Stimulated activated CD4-positive, alpha-beta T cell treated with anti-CD3 and anti-CD28 coated beads, Interleukin-4, amount 100 ng/mL, for 24 hours (primary cell): ENCODE measurements at regions not wholly inside any gene's neighbourhood (a gene's known extent, or its start where the extent isn't known, plus 50 kb on each side); places are given as distances from the start of the nearest gene placed in this dataset.
"Not testable (repeated sequence)": the region's sequence is repeated elsewhere in the genome, so short reads cannot be mapped to it uniquely, and the experiment has no call there.

Experiments used
- DNase-seq: peaks from one replicate; pipeline ENCODE4 v3.0.0-alpha.2; 2020

- DNase-seq = no peak
These were observed 140.1 kb downstream of the CEBPB start for GRCh38 chr20:50330504-50331313.

DNA sequence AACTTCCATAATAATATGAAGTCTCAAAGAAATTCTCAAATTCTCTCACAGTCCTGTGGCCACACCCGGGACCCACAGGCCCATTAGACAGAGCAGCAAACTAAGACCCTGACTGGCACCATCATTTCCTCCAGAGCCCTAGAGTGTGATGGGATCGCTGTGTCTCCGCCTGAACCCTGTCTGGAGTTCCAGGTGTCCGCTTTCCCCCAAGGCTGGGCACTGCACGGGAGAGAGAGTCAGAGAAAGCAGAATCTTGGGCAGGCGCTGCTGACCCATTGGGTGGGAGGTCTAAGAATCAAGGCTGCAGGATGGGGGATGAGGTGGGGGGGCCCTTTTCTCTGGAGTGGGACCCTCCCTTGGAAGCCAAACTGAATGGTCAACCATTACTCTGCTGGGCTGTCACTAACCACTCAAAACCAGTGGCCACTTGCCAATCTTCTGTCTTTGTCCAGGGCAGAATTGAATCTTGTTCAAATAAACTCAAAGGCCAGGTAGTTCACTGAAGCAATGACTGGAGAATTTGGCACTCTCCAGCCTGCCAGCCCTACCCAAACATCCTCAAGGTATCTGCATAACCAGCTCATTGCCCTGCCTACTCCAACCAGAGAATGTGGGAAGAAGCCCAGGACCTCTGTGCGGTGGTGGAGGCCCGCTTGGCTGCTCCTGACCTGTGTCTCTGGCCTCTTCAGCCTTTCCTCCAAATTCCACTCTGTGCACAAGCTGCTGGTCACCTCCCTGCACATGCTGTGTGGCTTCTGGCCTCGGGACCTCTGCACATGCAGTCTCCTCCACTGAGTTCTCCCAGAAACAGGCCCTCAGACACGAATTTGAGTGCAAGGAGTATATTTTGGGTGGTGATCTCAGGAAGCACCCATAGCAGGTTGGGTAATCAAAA, 141.1 kb downstream of the CEBPB start:
- DNase-seq = no peak

GRCh38 chr20:50332491-50332980, 141.9 kb downstream of the CEBPB start:
- no peak for DNase-seq

DNA sequence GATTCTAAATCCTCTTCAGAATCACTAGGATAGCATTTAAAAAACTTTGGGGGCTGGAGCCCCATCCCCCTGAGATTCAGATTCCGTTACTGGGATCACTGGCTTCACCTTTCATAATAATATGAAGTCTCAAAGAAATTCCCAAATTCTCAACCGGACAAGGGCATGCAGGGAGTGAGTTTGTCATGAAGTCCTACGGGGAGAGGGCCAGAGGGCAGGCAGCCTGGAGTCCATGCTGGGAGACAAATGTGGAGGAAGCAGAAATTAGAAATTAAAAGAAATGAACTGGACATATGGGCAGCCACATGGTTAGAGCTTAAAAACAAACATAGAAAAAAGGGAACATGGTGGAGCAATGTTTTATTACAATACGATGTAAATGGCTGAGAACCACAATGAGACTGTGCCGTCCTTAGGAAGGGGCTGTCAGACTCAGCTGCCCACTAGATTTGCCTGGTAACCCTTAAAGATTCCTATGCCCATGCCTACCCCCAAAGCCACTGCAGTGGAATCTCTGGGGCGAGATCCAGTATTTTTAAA, 142.6 kb downstream of the CEBPB start:
- no peak for DNase-seq

- DNase-seq = no peak
These were observed 143.2 kb downstream of the CEBPB start for GRCh38 chr20:50333812-50334211.

- DNase-seq = not testable (repeated sequence)
These were observed 143.9 kb downstream of the CEBPB start for GRCh38 chr20:50334512-50334911.

GRCh38 chr20:50335105-50335504, 144.5 kb downstream of the CEBPB start:
- DNase-seq = no peak

DNA sequence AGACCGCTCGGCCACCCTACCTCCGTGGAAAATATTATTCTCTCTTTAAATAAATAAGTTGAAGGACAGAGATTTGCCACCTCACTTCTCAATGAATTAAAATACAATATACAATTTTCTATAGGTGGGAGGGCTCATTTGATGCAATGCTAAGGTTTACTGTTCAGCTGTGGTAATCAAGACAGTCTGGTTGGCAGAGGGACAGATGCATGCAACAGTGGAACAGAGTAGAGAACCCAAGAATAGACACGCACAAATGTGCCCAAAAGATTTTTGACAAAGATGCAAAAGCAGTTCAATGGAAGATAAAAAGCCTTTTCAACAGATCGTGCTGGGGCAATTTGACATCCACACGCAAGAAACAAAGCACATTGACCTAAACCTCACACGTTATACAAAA, 145.2 kb downstream of the CEBPB start:
- no peak for DNase-seq

- no peak for DNase-seq
These were observed 146.0 kb downstream of the CEBPB start for GRCh38 chr20:50336661-50337060.

DNA sequence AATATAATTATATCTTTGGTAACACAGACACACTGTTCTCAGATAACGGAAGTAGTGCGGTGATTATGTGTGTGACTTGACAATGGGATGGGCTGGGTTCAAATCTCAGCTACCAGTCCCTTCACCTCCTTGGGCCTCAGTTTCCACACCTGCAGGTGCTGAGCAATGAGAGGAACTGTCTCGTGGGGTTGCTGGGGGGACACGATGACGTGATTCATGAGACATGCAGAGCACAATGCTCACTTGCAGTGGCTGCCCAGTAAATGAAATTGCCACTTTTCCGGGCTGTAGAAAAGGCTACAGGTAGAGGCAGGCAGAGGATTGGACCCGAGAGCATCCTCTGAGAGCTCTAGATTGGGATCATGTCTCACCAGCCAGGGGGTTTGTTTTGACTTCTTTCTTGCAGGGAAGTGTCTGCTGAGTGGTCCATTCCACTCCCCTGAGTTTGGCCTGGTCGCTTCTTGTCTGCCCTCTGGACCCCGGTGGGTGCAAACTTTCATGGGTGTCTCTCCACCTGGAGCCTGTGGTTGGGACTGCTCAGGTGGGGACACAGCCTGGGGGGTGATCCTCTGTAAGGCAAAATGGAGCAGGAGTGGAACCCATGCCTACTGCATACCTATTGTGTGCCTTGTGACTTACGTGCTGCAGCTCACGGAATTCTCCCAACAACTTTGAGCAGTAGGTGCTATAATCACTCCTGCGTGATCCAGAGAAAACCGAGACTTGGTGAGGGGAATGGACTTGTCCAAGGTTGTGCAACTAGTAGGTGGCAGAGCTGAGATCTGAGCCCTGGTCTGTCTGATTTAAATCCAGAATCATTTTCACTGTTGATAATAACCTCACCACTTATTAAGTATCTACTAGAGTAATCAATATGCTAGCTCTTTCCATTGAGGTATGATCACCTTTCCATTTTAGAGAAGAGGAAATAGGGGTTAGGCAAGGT, 147.2 kb downstream of the CEBPB start:
- no peak for DNase-seq

- DNase-seq = peak; percentile 66
These were observed 148.1 kb downstream of the CEBPB start for GRCh38 chr20:50338479-50339391.

- no peak for DNase-seq
These were observed 148.9 kb downstream of the CEBPB start for GRCh38 chr20:50339466-50339901.

DNA sequence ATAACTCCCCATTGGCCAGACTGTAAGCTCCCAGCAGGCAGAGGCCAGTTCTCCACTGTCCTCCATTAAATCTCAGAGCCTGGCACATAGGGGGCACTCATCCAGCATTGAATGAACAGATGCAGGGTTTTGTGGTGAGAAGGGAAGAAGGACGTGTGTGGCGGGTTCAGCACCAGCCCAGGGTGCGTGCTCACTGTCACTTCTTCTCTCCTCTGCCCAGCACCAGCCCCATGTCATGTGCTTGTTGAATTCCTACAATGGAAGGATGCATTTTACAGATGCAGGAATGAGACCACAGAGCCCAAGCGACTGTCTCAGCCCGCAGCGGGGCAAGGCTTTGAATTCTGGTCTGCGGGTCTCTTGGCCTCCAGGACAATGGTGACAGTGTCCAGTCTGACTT, 149.9 kb downstream of the CEBPB start:
- no peak for DNase-seq

- DNase-seq = no peak
These were observed 150.4 kb downstream of the CEBPB start for GRCh38 chr20:50341050-50341449.

DNA sequence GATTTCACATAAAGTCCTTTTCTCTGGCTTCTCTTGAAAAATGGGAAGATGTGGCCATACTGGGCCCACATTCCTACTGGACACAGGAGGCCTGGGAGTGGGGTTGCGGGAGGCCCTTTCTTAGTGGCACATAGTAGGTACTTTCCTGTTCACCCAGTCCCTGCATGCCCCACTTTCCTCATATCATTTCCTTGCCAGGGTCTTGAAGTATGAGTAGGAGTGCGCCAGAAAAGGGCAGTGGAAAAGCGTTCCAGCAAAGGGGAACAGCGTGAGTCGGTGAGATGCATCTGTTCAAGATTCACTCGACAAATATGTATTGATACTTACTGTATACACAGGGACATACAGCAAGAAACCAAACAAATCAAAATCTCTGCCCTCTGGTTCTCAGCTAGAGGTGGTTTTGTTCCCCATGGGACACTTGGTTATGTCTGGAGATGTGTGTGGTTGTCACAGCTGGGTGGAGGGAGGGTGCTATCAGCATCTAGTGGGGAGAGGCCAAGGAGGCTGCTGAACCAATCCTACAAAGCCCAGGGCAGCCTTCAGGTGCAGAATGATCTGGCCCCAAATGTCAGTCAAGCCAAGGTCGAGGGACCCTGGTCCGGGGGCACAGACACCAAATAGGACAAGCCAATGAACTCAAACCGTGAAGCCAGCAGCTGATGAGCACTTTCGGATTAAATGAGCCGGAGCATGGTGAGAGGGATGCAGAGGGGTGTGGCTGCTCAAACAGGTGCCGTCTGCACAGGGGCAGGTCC, 151.4 kb downstream of the CEBPB start:
- no peak for DNase-seq

- DNase-seq = no peak
These were observed 152.0 kb downstream of the CEBPB start for GRCh38 chr20:50342638-50343102.

- no peak for DNase-seq
These were observed 152.5 kb downstream of the CEBPB start for GRCh38 chr20:50343125-50343489.

DNA sequence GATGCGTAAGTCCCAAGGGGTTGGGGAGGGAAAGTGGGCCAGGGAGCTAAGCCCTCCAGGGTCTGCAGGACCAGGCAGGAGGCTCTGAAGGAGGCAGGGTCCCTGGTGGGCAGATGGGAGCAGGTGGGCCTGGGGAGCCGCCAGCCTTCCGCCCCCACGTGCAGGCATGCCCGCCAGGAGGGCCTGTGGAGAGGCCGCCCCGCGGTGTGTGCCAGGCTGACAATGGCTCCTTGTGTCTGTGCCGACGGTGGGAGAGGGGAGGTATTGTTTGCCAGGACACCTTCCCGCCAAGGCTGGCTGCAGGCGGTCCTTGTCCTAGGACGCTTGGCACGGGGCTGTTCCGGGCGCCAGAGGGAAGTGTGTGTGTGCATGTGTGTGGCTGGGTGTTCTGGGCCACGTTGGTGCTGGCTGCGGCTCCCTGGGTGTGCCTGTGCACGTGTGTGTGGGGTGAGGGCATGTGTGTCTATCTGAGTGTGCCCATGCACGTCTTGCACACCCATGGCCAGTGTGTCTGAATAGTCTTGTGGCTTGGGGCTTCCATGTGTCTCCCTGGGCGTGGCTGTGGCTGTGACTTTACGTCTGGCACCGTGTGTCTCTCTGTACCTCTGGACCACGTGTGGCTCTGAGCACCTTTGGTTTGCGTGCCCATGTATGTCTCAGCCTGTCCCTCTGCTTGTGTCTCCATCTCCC, 153.0 kb downstream of the CEBPB start:
- no peak for DNase-seq

- DNase-seq = no peak
These were observed 153.8 kb downstream of the CEBPB start for GRCh38 chr20:50344232-50345071.
